Neural crest cell (in vitro differentiated cells): ENCODE measurements at regions not wholly inside any gene's neighbourhood (a gene's known extent, or its start where the extent isn't known, plus 50 kb on each side); places are given as distances from the start of the nearest gene placed in this dataset.

ENCODE experiments used
- DNase-seq: peaks from one replicate; pipeline ENCODE4 v3.0.0; 2021; ENCODE audit warnings: low read depth, mixed read lengths, low spot score
- H3K27ac Mint-ChIP-seq: one replicate; pipeline ENCODE4 v1.8.0; 2021; ENCODE audit warnings: mild to moderate bottlenecking, mixed read lengths; ENCODE audit not compliant: unreplicated experiment
- H3K27me3 Mint-ChIP-seq: 2 replicates; pipeline ENCODE4 v1.8.0; 2021; ENCODE audit warnings: low read depth, mild to moderate bottlenecking, mixed read lengths
- H3K36me3 Mint-ChIP-seq: 2 replicates; pipeline ENCODE4 v1.8.0; 2021; ENCODE audit warnings: low read depth, mild to moderate bottlenecking, mixed read lengths
- H3K4me1 Mint-ChIP-seq: 2 replicates; pipeline ENCODE4 v1.8.0; 2021; ENCODE audit warnings: mixed read lengths
- H3K4me3 Mint-ChIP-seq: one replicate; pipeline ENCODE4 v1.8.0; 2021; ENCODE audit warnings: mild to moderate bottlenecking, mixed read lengths
- H3K9me3 Mint-ChIP-seq: 2 replicates; pipeline ENCODE4 v1.8.0; 2021; ENCODE audit warnings: mixed read lengths
- TF ChIP-seq, protein P1 (sequence below): fragments of 200-600 bp; sonication (generic); conservative IDR thresholded peaks from 2 replicates; pipeline ENCODE4 v1.5.0; 2021; ENCODE audit warnings: antibody characterized with exemption, mild to moderate bottlenecking

DNA sequence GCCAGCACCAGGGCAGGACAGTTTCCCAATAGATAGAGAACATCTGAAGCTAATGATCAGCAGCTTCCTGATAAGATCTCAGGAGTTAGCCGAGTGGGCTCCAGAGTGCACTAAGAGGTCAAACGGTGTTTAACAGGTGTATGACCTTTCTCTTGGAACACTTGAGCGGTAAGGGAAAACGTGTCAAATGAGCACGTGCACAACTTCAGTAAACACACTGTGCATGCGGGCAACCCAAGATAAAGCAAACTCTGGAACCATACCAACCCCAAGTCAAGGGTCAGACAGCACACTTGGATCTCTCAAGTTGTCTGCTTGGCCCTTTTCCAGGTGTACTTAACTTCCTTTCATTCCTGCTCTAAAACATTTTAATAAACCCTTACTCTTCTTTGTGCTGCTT, 1941.5 kb upstream of the PCDH10 start:
- Mint-ChIP-seq H3K36me3 (no peaks in the 10 kb centered on the region), H3K27ac (no peak overlapping the region), H3K4me1 (no peaks in the 10 kb centered on the region), H3K4me3 (no peak overlapping the region), H3K27me3 (no peaks in the 10 kb centered on the region), H3K9me3 (no peaks in the 10 kb centered on the region)
- no peak for DNase-seq
- TF ChIP-seq, protein P1, sequence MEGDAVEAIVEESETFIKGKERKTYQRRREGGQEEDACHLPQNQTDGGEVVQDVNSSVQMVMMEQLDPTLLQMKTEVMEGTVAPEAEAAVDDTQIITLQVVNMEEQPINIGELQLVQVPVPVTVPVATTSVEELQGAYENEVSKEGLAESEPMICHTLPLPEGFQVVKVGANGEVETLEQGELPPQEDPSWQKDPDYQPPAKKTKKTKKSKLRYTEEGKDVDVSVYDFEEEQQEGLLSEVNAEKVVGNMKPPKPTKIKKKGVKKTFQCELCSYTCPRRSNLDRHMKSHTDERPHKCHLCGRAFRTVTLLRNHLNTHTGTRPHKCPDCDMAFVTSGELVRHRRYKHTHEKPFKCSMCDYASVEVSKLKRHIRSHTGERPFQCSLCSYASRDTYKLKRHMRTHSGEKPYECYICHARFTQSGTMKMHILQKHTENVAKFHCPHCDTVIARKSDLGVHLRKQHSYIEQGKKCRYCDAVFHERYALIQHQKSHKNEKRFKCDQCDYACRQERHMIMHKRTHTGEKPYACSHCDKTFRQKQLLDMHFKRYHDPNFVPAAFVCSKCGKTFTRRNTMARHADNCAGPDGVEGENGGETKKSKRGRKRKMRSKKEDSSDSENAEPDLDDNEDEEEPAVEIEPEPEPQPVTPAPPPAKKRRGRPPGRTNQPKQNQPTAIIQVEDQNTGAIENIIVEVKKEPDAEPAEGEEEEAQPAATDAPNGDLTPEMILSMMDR, result no peak

DNA sequence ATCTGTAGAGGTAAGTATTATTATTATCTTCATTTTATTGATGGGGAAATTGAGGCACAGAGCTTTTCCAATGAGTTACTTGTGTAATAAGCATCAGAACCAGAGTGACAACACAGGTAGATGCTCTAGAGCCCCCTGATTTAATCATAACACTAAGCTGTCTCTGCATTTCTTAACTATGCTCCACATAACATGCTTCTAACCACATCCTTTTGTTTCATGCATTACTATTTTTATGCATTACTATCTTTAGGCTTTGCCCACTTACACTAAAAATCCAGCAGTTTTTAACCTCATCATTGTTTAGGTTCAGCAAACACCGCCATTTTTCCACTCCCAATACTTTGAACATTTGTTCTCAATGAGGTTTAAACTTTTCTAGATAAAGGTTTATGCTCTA, 1900.8 kb upstream of the PCDH10 start:
- no peaks in the 10 kb centered on the region for H3K27me3 Mint-ChIP-seq
- H3K9me3 Mint-ChIP-seq, result peaks cover 6% of the 10 kb centered on the region
- no peak overlapping the region for H3K4me3 Mint-ChIP-seq
- H3K27ac Mint-ChIP-seq, result no peak overlapping the region
- H3K36me3 Mint-ChIP-seq, result no peaks in the 10 kb centered on the region
- TF ChIP-seq, protein P1, result no peak
- no peaks in the 10 kb centered on the region for H3K4me1 Mint-ChIP-seq
- DNase-seq, result no peak

DNA sequence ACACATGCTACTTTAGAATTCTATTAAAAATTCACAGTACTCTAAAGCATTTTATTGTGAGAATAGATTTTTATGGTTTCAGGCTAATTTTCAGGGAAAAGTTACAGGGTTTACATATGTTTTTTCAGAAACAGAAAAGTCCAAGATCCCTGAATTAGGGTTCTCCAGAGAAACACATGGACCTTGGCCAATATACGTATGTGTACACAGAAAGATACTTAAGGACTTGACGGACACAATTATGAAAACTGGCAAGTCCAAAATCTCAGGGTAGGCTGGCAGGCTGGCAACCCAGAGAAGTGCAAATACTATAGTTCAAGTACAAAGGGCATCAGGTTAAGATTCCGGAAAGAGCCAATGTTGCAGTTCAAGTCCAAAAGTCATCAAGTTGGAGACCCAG, 1897.8 kb upstream of the PCDH10 start:
- Mint-ChIP-seq H3K36me3 (no peaks in the 10 kb centered on the region), H3K9me3 (peaks cover 2% of the 10 kb centered on the region), H3K4me1 (no peaks in the 10 kb centered on the region), H3K4me3 (no peak overlapping the region), H3K27me3 (no peaks in the 10 kb centered on the region), H3K27ac (no peak overlapping the region)
- TF ChIP-seq, protein P1, result no peak
- no peak for DNase-seq

DNA sequence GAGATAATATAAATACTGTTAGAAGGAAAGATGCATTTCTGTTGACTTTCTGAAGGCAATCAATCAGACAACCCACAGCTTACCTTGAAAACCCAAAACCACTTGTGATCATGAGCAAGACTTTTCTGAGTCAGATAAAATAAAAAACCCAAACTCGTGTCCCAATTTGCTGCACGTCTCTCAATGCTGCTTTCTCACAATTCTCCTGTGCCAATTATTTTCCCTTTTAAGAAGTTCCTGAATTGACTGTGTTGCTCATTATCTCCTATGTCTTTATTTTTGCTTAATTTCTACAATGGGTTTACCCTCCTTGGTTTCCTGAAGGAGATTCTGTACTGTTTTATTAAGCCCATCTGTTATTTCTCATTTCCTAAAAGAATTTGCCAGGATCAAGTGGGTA, 1891.9 kb upstream of the PCDH10 start:
- no peaks in the 10 kb centered on the region for H3K4me1 Mint-ChIP-seq
- no peaks in the 10 kb centered on the region for H3K36me3 Mint-ChIP-seq
- H3K4me3 Mint-ChIP-seq, result no peak overlapping the region
- DNase-seq, result no peak
- TF ChIP-seq, protein P1, result no peak
- no peaks in the 10 kb centered on the region for H3K9me3 Mint-ChIP-seq
- H3K27me3 Mint-ChIP-seq, result no peaks in the 10 kb centered on the region
- H3K27ac Mint-ChIP-seq, result no peak overlapping the region

DNA sequence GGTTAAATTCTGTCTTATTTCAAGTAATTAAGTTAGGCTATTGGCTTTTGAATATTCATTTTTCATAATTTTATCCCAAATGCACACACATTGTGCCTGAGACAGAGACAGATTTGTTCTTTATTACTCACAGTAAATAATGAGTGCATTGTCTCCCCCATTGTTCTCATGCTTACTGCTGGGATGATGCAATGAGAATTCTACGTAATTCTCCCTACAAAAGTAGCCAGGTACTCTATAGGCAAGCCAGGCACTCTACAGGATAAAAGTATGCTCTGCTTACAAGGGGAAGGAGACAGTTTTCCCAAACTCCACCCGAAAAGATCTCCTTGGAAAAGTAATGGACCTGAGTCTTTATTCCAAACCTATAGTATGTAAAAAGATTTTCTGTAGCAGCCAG, 1890.7 kb upstream of the PCDH10 start:
- no peak for DNase-seq
- H3K4me1 Mint-ChIP-seq, result no peaks in the 10 kb centered on the region
- no peaks in the 10 kb centered on the region for H3K36me3 Mint-ChIP-seq
- TF ChIP-seq, protein P1, result no peak
- H3K27me3 Mint-ChIP-seq, result no peaks in the 10 kb centered on the region
- H3K4me3 Mint-ChIP-seq, result no peak overlapping the region
- no peak overlapping the region for H3K27ac Mint-ChIP-seq
- H3K9me3 Mint-ChIP-seq, result no peaks in the 10 kb centered on the region

DNA sequence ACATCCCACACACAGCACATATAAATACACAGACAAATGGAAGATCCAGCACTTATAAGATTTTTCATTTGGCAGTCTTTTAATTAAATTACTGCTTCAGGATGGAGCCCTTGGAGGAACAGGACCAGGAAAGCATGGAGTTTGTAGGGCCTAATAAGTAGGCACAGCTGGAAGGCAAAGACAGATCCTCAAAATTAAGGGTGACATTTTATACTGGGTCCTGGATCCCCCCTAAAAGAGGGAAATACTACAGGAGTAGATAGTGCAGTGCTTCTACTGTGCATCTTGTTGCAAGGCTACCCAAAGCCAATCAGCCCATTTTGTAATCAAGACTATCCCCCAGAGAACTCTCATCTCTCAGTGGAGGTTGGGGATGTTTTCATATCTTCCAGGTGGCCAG, 1860.7 kb upstream of the PCDH10 start:
- H3K36me3 Mint-ChIP-seq, result peaks cover 10% of the 10 kb centered on the region

More for the DNA sequence above, 1860.7 kb upstream of the PCDH10 start:
- no peaks in the 10 kb centered on the region for H3K4me1 Mint-ChIP-seq
- H3K27ac Mint-ChIP-seq, result no peak overlapping the region
- H3K4me3 Mint-ChIP-seq, result no peak overlapping the region
- TF ChIP-seq, protein P1, result no peak
- H3K9me3 Mint-ChIP-seq, result peaks cover 22% of the 10 kb centered on the region
- H3K27me3 Mint-ChIP-seq, result no peaks in the 10 kb centered on the region
- no peak for DNase-seq
